GM23338 (cell line): ENCODE measurements at regions not wholly inside any gene's neighbourhood (a gene's known extent, or its start where the extent isn't known, plus 50 kb on each side); places are given as distances from the start of the nearest gene placed in this dataset.

Source experiments
- ATAC-seq: fragments of 200-7000 bp; cut with Tn5 transposase; 3 replicates; pipeline ENCODE4 v1.9.1; 2020
- DNase-seq: peaks from one replicate; pipeline ENCODE4 v3.0.0-alpha.2; 2015; ENCODE audit warnings: low spot score
- H2AFZ ChIP-seq: fragments of 200-600 bp; sonication (generic); 2 replicates; pipeline ENCODE4 v1.8.0; 2016; ENCODE audit warnings: antibody characterized with exemption, mild to moderate bottlenecking, moderate library complexity
- H3F3A ChIP-seq: fragments of 200-600 bp; sonication (generic); replicated peaks from 2 replicates; pipeline ENCODE4 v1.8.0; 2017; ENCODE audit warnings: antibody characterized with exemption, mixed run types, low read depth
- H3K27ac ChIP-seq: fragments of 200-600 bp; sonication (generic); 2 replicates; pipeline ENCODE4 v1.6.1; 2016; ENCODE audit warnings: low read depth
- H3K27me3 ChIP-seq: fragments of 200-600 bp; sonication (generic); 2 replicates; pipeline ENCODE4 v1.8.0; 2016; ENCODE audit warnings: mild to moderate bottlenecking, mixed run types, moderate library complexity; ENCODE audit not compliant: insufficient read depth
- H3K36me3 ChIP-seq: fragments of 200-600 bp; sonication (generic); 2 replicates; pipeline ENCODE4 v1.8.0; 2016; ENCODE audit warnings: mild to moderate bottlenecking; ENCODE audit not compliant: insufficient read depth
- H3K4me1 ChIP-seq: fragments of 200-600 bp; sonication (generic); 2 replicates; pipeline ENCODE4 v1.8.0; 2016; ENCODE audit warnings: mild to moderate bottlenecking, moderate library complexity; ENCODE audit not compliant: insufficient read depth
- H3K4me2 ChIP-seq: fragments of 200-600 bp; sonication (generic); 2 replicates; pipeline ENCODE4 v1.7.1; 2017; ENCODE audit warnings: mixed run types
- H3K4me3 ChIP-seq: fragments of 200-600 bp; sonication (generic); 2 replicates; pipeline ENCODE4 v1.6.1; 2016; ENCODE audit warnings: mixed run types
- H3K79me2 ChIP-seq: fragments of 200-600 bp; sonication (generic); replicated peaks from 2 replicates; pipeline ENCODE4 v1.8.0; 2017; ENCODE audit warnings: mild to moderate bottlenecking; ENCODE audit not compliant: insufficient read depth
- H3K9me2 ChIP-seq: fragments of 200-600 bp; sonication (generic); 2 replicates; pipeline ENCODE4 v1.8.0; 2017; ENCODE audit not compliant: insufficient read depth
- H4K20me1 ChIP-seq: fragments of 200-600 bp; sonication (generic); replicated peaks from 2 replicates; pipeline ENCODE4 v1.8.0; 2017; ENCODE audit warnings: mild to moderate bottlenecking; ENCODE audit not compliant: insufficient read depth
- H3K27ac Mint-ChIP-seq: 2 replicates; pipeline ENCODE4 v1.8.0; 2020; ENCODE audit warnings: inconsistent platforms, mild to moderate bottlenecking, moderate library complexity, mixed read lengths
- H3K27me3 Mint-ChIP-seq: 3 replicates; pipeline ENCODE4 v1.8.0; 2022; ENCODE audit warnings: low read depth, mild to moderate bottlenecking, moderate library complexity, mixed read lengths, inconsistent platforms; ENCODE audit not compliant: insufficient read depth, poor library complexity
- H3K36me3 Mint-ChIP-seq: 3 replicates; pipeline ENCODE4 v1.8.0; 2021; ENCODE audit warnings: low read depth, mild to moderate bottlenecking, inconsistent platforms, moderate library complexity, mixed read lengths
- H3K4me1 Mint-ChIP-seq: 3 replicates; pipeline ENCODE4 v1.8.0; 2020; ENCODE audit warnings: mild to moderate bottlenecking, inconsistent platforms, mixed read lengths
- H3K4me3 Mint-ChIP-seq: 3 replicates; pipeline ENCODE4 v1.8.0; 2021; ENCODE audit warnings: moderate library complexity, mild to moderate bottlenecking, inconsistent platforms, mixed read lengths
- H3K9me3 Mint-ChIP-seq: 3 replicates; pipeline ENCODE4 v1.8.0; 2020; ENCODE audit warnings: moderate library complexity, mild to moderate bottlenecking, inconsistent platforms, mixed read lengths
- CREB1 ChIP-seq: fragments of 250-450 bp; sonication (Bioruptor Pico); IDR thresholded peaks from 2 replicates; pipeline ENCODE4 v1.5.0; 2020; ENCODE audit warnings: low read depth, mild to moderate bottlenecking, moderate library complexity
- ETS1 ChIP-seq: IDR thresholded peaks from 2 replicates; pipeline ENCODE4 v1.6.1; 2016; ENCODE audit warnings: antibody characterized with exemption
- EZH2 ChIP-seq: fragments of 200-600 bp; sonication (generic); IDR thresholded peaks from one replicate; pipeline ENCODE4 v1.8.0; 2017; ENCODE audit warnings: antibody characterized with exemption, mild to moderate bottlenecking, low read depth; ENCODE audit not compliant: unreplicated experiment
- EZH2phosphoT487 ChIP-seq: fragments of 200-600 bp; sonication (generic); IDR thresholded peaks from one replicate; pipeline ENCODE4 v1.8.1; 2018; ENCODE audit warnings: antibody characterized with exemption; ENCODE audit not compliant: unreplicated experiment
- JUNB ChIP-seq: IDR thresholded peaks from one replicate; pipeline ENCODE4 v1.6.1; 2016; ENCODE audit warnings: antibody characterized with exemption; ENCODE audit not compliant: unreplicated experiment
- NANOG ChIP-seq: IDR thresholded peaks from 2 replicates; pipeline ENCODE4 v1.6.1; 2016; ENCODE audit warnings: antibody characterized with exemption, borderline replicate concordance
- POLR2AphosphoS5 ChIP-seq: IDR thresholded peaks from 2 replicates; pipeline ENCODE4 v1.6.1; 2016; ENCODE audit warnings: antibody characterized with exemption, low read depth
- REST ChIP-seq: IDR thresholded peaks from one replicate; pipeline ENCODE4 v1.6.1; 2018; ENCODE audit warnings: antibody characterized with exemption; ENCODE audit not compliant: unreplicated experiment
- STAT1 ChIP-seq: IDR thresholded peaks from one replicate; pipeline ENCODE4 v1.6.1; 2016; ENCODE audit warnings: antibody characterized with exemption; ENCODE audit not compliant: unreplicated experiment
- ZNF114 ChIP-seq: fragments of 250-450 bp; sonication (Bioruptor Pico); IDR thresholded peaks from 2 replicates; pipeline ENCODE4 v1.5.0; 2020; ENCODE audit warnings: mild to moderate bottlenecking, moderate library complexity
- ZNF331 ChIP-seq: fragments of 250-450 bp; sonication (Bioruptor Pico); IDR thresholded peaks from 2 replicates; pipeline ENCODE4 v1.5.0; 2020; ENCODE audit warnings: low read depth, mild to moderate bottlenecking, moderate library complexity
- TF ChIP-seq, protein P1 (sequence below): fragments of 250-450 bp; sonication (Bioruptor Pico); IDR thresholded peaks from 2 replicates; pipeline ENCODE4 v1.5.0; 2020; ENCODE audit warnings: mild to moderate bottlenecking, moderate library complexity
- TF ChIP-seq, protein P2 (sequence below), 2 experiments: fragments of 200-600 bp in 1 of 2; sonication (generic) in 1 of 2; conservative IDR thresholded peaks; 2 replicates each; pipeline versions ENCODE4 v1.5.1 to v1.6.1; 2016 to 2017; ENCODE audit warnings: antibody characterized with exemption in 2 of 2, low read depth in 2 of 2, mild to moderate bottlenecking in 2 of 2, moderate library complexity in 1 of 2

- Histone ChIP-seq H2AFZ (no peak overlapping the region), H4K20me1 (no peaks in the 10 kb centered on the region), H3K27me3 (peaks cover 4% of the 10 kb centered on the region; the same call in 1 of the 2 replicates), H3K4me1 (peaks cover 38% of the 10 kb centered on the region), H3K9me2 (no peaks in the 10 kb centered on the region), H3K79me2 (peaks cover 14% of the 10 kb centered on the region), H3K4me3 (no peak overlapping the region), H3K27ac (no peak overlapping the region), H3K4me2 (peak overlapping the region; percentile 83; the same call in 1 of the 2 replicates), H3F3A (0 out of 2 replicates have a peak, but pooled peaks cover 3% of the 10 kb centered on the region), H3K36me3 (no peaks in the 10 kb centered on the region)
- no peaks in the 10 kb centered on the region; the same call in 1 of the 3 replicates for H3K9me3 Mint-ChIP-seq
- no peak overlapping the region for H3K4me3 Mint-ChIP-seq
- no peak for DNase-seq
- no peak for TF ChIP-seq NANOG
- TF ChIP-seq STAT1 = no peak
- no peak for TF ChIP-seq JUNB
- TF ChIP-seq CREB1 = no peak
- TF ChIP-seq, protein P1, sequence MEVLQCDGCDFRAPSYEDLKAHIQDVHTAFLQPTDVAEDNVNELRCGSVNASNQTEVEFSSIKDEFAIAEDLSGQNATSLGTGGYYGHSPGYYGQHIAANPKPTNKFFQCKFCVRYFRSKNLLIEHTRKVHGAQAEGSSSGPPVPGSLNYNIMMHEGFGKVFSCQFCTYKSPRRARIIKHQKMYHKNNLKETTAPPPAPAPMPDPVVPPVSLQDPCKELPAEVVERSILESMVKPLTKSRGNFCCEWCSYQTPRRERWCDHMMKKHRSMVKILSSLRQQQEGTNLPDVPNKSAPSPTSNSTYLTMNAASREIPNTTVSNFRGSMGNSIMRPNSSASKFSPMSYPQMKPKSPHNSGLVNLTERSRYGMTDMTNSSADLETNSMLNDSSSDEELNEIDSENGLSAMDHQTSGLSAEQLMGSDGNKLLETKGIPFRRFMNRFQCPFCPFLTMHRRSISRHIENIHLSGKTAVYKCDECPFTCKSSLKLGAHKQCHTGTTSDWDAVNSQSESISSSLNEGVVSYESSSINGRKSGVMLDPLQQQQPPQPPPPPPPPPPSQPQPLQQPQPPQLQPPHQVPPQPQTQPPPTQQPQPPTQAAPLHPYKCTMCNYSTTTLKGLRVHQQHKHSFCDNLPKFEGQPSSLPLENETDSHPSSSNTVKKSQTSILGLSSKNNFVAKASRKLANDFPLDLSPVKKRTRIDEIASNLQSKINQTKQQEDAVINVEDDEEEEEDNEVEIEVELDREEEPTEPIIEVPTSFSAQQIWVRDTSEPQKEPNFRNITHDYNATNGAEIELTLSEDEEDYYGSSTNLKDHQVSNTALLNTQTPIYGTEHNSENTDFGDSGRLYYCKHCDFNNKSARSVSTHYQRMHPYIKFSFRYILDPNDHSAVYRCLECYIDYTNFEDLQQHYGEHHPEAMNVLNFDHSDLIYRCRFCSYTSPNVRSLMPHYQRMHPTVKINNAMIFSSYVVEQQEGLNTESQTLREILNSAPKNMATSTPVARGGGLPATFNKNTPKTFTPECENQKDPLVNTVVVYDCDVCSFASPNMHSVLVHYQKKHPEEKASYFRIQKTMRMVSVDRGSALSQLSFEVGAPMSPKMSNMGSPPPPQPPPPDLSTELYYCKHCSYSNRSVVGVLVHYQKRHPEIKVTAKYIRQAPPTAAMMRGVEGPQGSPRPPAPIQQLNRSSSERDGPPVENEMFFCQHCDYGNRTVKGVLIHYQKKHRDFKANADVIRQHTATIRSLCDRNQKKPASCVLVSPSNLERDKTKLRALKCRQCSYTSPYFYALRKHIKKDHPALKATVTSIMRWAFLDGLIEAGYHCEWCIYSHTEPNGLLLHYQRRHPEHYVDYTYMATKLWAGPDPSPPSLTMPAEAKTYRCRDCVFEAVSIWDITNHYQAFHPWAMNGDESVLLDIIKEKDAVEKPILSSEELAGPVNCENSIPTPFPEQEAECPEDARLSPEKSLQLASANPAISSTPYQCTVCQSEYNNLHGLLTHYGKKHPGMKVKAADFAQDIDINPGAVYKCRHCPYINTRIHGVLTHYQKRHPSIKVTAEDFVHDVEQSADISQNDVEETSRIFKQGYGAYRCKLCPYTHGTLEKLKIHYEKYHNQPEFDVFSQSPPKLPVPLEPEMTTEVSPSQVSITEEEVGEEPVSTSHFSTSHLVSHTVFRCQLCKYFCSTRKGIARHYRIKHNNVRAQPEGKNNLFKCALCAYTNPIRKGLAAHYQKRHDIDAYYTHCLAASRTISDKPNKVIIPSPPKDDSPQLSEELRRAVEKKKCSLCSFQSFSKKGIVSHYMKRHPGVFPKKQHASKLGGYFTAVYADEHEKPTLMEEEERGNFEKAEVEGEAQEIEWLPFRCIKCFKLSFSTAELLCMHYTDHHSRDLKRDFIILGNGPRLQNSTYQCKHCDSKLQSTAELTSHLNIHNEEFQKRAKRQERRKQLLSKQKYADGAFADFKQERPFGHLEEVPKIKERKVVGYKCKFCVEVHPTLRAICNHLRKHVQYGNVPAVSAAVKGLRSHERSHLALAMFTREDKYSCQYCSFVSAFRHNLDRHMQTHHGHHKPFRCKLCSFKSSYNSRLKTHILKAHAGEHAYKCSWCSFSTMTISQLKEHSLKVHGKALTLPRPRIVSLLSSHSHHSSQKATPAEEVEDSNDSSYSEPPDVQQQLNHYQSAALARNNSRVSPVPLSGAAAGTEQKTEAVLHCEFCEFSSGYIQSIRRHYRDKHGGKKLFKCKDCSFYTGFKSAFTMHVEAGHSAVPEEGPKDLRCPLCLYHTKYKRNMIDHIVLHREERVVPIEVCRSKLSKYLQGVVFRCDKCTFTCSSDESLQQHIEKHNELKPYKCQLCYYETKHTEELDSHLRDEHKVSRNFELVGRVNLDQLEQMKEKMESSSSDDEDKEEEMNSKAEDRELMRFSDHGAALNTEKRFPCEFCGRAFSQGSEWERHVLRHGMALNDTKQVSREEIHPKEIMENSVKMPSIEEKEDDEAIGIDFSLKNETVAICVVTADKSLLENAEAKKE = no peak
- no peak for TF ChIP-seq REST
- TF ChIP-seq, protein P2, sequence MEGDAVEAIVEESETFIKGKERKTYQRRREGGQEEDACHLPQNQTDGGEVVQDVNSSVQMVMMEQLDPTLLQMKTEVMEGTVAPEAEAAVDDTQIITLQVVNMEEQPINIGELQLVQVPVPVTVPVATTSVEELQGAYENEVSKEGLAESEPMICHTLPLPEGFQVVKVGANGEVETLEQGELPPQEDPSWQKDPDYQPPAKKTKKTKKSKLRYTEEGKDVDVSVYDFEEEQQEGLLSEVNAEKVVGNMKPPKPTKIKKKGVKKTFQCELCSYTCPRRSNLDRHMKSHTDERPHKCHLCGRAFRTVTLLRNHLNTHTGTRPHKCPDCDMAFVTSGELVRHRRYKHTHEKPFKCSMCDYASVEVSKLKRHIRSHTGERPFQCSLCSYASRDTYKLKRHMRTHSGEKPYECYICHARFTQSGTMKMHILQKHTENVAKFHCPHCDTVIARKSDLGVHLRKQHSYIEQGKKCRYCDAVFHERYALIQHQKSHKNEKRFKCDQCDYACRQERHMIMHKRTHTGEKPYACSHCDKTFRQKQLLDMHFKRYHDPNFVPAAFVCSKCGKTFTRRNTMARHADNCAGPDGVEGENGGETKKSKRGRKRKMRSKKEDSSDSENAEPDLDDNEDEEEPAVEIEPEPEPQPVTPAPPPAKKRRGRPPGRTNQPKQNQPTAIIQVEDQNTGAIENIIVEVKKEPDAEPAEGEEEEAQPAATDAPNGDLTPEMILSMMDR (conservative IDR thresholded peaks at IDR 0.05; ENCODE audit: low read depth in 2 of 2) = no peak
- TF ChIP-seq EZH2phosphoT487 = no peak
- TF ChIP-seq ZNF331 (CRISPR knock-in tag) = no peak
- no peak for TF ChIP-seq POLR2AphosphoS5
- TF ChIP-seq ZNF114 (CRISPR knock-in tag) = no peak
- no peak for TF ChIP-seq EZH2
- no peak for TF ChIP-seq ETS1
- H3K36me3 Mint-ChIP-seq = peaks cover 5% of the 10 kb centered on the region; the same call in 1 of the 3 replicates
- peaks cover 39% of the 10 kb centered on the region for H3K27me3 Mint-ChIP-seq
- no peak for ATAC-seq
- peaks cover 51% of the 10 kb centered on the region for H3K4me1 Mint-ChIP-seq
- no peak overlapping the region for H3K27ac Mint-ChIP-seq
Measured at GRCh38 chrX:40165861-40166260, 68.1 kb upstream of the BCOR start.
